ENCODE measurements at regions not wholly inside any gene's neighbourhood (a gene's known extent, or its start where the extent isn't known, plus 50 kb on each side); places are given as distances from the start of the nearest gene placed in this dataset.

DNA sequence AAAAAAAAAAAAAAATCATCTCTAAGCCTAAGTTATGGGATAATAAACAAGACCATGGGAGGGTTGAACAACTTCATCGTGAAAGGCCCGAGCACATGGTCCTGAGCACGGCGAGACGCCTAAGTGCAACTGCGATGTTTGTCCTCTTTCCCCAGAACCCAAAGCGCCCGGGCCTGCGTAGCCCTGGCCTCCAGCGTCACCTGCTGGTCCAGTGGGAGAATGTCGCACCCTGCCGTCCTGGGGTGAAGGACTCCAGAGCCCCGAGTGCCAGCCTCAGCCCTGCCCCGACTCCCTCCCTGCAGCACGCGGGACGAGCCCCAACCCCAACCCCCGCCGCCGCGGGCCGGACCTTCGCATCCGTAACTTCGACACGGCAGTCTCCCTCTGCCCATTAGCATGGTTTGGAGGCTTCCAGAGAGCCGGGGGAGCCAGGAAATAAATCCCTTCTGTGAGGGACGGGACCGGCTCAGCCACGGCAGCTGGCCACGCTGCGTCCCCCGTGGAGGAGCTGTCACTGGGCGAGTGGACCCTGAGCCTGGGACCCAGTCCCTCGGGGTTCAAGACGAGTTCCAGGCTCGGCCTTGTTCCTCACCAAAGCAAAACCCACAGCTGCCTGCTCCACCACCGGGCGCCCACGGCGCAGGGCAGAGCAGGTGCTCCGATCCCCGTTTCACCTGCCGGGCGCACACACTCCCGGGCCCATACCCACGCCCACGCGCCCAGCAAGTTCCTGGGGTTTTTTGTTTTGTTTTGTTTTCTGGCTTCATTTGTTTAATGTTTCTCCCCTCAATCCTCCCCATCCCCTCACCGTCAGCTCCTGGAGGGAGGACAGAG, 132.5 kb upstream of the HAND1 start:
- TF ChIP-seq POLR2A (IDR thresholded peaks at IDR 0.05; ENCODE audit: control extremely low read depth in 1 of 2, low read depth in 2 of 2, low read length in 2 of 2) (no peak), SUZ12 (IDR thresholded peaks at IDR 0.05; ENCODE audit: low read length) (peak; percentile 66; the same call in 1 of the 2 replicates), RXRA (IDR thresholded peaks at IDR 0.05; ENCODE audit: insufficient read depth, low read depth, low read length) (no peak), SRF (IDR thresholded peaks at IDR 0.05; ENCODE audit: low read depth, low read length) (no peak)
- TF ChIP-seq, protein P1, sequence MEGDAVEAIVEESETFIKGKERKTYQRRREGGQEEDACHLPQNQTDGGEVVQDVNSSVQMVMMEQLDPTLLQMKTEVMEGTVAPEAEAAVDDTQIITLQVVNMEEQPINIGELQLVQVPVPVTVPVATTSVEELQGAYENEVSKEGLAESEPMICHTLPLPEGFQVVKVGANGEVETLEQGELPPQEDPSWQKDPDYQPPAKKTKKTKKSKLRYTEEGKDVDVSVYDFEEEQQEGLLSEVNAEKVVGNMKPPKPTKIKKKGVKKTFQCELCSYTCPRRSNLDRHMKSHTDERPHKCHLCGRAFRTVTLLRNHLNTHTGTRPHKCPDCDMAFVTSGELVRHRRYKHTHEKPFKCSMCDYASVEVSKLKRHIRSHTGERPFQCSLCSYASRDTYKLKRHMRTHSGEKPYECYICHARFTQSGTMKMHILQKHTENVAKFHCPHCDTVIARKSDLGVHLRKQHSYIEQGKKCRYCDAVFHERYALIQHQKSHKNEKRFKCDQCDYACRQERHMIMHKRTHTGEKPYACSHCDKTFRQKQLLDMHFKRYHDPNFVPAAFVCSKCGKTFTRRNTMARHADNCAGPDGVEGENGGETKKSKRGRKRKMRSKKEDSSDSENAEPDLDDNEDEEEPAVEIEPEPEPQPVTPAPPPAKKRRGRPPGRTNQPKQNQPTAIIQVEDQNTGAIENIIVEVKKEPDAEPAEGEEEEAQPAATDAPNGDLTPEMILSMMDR (IDR thresholded peaks at IDR 0.05; ENCODE audit: control extremely low read depth in 1 of 3, insufficient read depth in 1 of 3, low read depth in 1 of 3, low read length in 3 of 3), result peak; percentile 98 to 100 (median 98)
